ENCODE measurements at regions not wholly inside any gene's neighbourhood (a gene's known extent, or its start where the extent isn't known, plus 50 kb on each side); places are given as distances from the start of the nearest gene placed in this dataset.

- Histone ChIP-seq H3K4me1 (ENCODE audit: control insufficient read depth in 1 of 2, insufficient read depth in 2 of 2, low read length in 2 of 2) (no peaks in the 10 kb centered on the region), H3K27me3 (ENCODE audit: control insufficient read depth in 2 of 2, insufficient read depth in 2 of 2, low read length in 2 of 2) (peaks cover 0 to 2% of the 10 kb centered on the region in 2 donors), H3K4me2 (replicated peaks; ENCODE audit: extremely low read depth, low read length, poor library complexity, severe bottlenecking) (no peak overlapping the region), H3K27ac (ENCODE audit: low read depth in 1 of 2, low read length in 2 of 2) (no peak overlapping the region), H3K36me3 (replicated peaks in 1 of 2; ENCODE audit: control insufficient read depth in 1 of 2, insufficient read depth in 2 of 2, low read length in 2 of 2) (no peaks in the 10 kb centered on the region), H3K4me3 (replicated peaks in 1 of 3; ENCODE audit: low read depth in 2 of 3, low read length in 3 of 3) (no peak overlapping the region), H3K9ac (ENCODE audit: insufficient read depth, low read length, poor library complexity, severe bottlenecking) (no peak overlapping the region), H2AFZ (ENCODE audit: insufficient read depth, low read depth, low read length, poor library complexity, severe bottlenecking) (no peak overlapping the region), H4K20me1 (ENCODE audit: insufficient read depth, low read length) (no peaks in the 10 kb centered on the region), H3K79me2 (ENCODE audit: insufficient read depth, low read length) (no peaks in the 10 kb centered on the region), H3K9me3 (replicated peaks in 1 of 2; ENCODE audit: control insufficient read depth in 1 of 2, insufficient read depth in 1 of 2, low read length in 2 of 2) (no peaks in the 10 kb centered on the region)
- Mint-ChIP-seq H3K4me3 (no peak overlapping the region), H3K27ac (no peak overlapping the region), H3K4me1 (no peaks in the 10 kb centered on the region), H3K36me3 (no peaks in the 10 kb centered on the region), H3K9me3 (peaks cover 0 to 4% (median 0%) of the 10 kb centered on the region in 7 donors), H3K27me3 (ENCODE audit: low read depth in 3 of 3) (peaks cover 2 to 11% (median 4%) of the 10 kb centered on the region in 3 donors)
- TF ChIP-seq CTCF (IDR thresholded peaks at IDR 0.05) = no peak
- intact Hi-C loops (cut with micrococcal nuclease) = no loop called here
- no peak for DNase-seq
- WGBS (ENCODE audit: insufficient coverage) = no CpG with 5 or more reads among the region's 5 CpGs
These were observed 191.4 kb downstream of the HIPK3 start for GRCh38 chr11:33448461-33449130.

- Histone ChIP-seq H3K27me3 (ENCODE audit: control insufficient read depth in 2 of 2, insufficient read depth in 2 of 2, low read length in 2 of 2) (peaks cover 0 to 2% of the 10 kb centered on the region in 2 donors), H3K9me3 (replicated peaks in 1 of 2; ENCODE audit: control insufficient read depth in 1 of 2, insufficient read depth in 1 of 2, low read length in 2 of 2) (no peaks in the 10 kb centered on the region), H3K79me2 (ENCODE audit: insufficient read depth, low read length) (no peaks in the 10 kb centered on the region), H4K20me1 (ENCODE audit: insufficient read depth, low read length) (no peaks in the 10 kb centered on the region), H3K36me3 (replicated peaks in 1 of 2; ENCODE audit: control insufficient read depth in 1 of 2, insufficient read depth in 2 of 2, low read length in 2 of 2) (no peaks in the 10 kb centered on the region), H2AFZ (ENCODE audit: insufficient read depth, low read depth, low read length, poor library complexity, severe bottlenecking) (no peak overlapping the region), H3K4me3 (replicated peaks in 1 of 3; ENCODE audit: low read depth in 2 of 3, low read length in 3 of 3) (no peak overlapping the region), H3K4me1 (ENCODE audit: control insufficient read depth in 1 of 2, insufficient read depth in 2 of 2, low read length in 2 of 2) (no peaks in the 10 kb centered on the region), H3K4me2 (replicated peaks; ENCODE audit: extremely low read depth, low read length, poor library complexity, severe bottlenecking) (no peak overlapping the region), H3K27ac (ENCODE audit: low read depth in 1 of 2, low read length in 2 of 2) (no peak overlapping the region), H3K9ac (ENCODE audit: insufficient read depth, low read length, poor library complexity, severe bottlenecking) (no peak overlapping the region)
- H3K9me3 Mint-ChIP-seq = peaks cover 0 to 4% (median 0%) of the 10 kb centered on the region in 7 donors
- H3K4me1 Mint-ChIP-seq = no peaks in the 10 kb centered on the region
- no peak for DNase-seq
- no peak for TF ChIP-seq CTCF (IDR thresholded peaks at IDR 0.05)
- no CpG with 5 or more reads among the region's 1 CpG for WGBS (ENCODE audit: insufficient coverage)
- H3K27ac Mint-ChIP-seq = peak overlapping the region in 1 of 7 donors; percentile 20
- H3K27me3 Mint-ChIP-seq (ENCODE audit: low read depth in 3 of 3) = peaks cover 2 to 7% (median 3%) of the 10 kb centered on the region in 3 donors
- H3K36me3 Mint-ChIP-seq = no peaks in the 10 kb centered on the region
- intact Hi-C loops (cut with micrococcal nuclease) = no loop called here
- H3K4me3 Mint-ChIP-seq = no peak overlapping the region
These were observed 188.6 kb downstream of the HIPK3 start for GRCh38 chr11:33445761-33446161.
